ENCODE measurements at regions not wholly inside any gene's neighbourhood (a gene's known extent, or its start where the extent isn't known, plus 50 kb on each side); places are given as distances from the start of the nearest gene placed in this dataset.

DNA sequence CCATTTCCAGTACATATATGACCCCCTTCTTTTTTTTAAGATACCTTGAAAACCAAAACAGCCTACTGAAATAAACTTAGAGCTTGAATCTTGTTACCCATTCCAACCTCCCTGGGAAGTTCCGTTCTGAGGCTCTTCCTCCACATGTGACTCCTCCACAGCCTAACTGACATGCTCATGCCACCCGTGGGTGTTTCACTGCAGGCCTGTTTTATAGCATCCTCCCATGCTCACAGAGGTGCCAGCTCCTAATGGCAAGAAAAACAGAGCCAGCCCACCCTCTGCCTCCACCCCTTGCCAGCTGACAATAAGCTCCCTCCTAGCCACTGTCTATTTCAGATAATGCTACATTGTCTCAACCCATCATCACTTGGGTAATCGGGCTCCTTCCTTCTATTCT, 97.6 kb upstream of the E2F8 start:
- no peaks in the 10 kb centered on the region for H3K4me1 Mint-ChIP-seq
- ATAC-seq (ENCODE audit: low read depth in 2 of 2) (no peak), DNase-seq (no peak)
- H3K27me3 Mint-ChIP-seq, result peaks cover 33% of the 10 kb centered on the region
- H3K4me3 ChIP-seq (ENCODE audit: low read depth, low read length), result no peak overlapping the region
- H3K27ac Mint-ChIP-seq, result peak overlapping the region in 1 of 3 donors; percentile 45
- no peak overlapping the region for H3K4me3 Mint-ChIP-seq
- no peak overlapping the region for H3K27ac ChIP-seq (ENCODE audit: insufficient read depth, low read length, poor library complexity, severe bottlenecking)
- no peaks in the 10 kb centered on the region for H3K36me3 Mint-ChIP-seq
- H3K4me1 ChIP-seq (ENCODE audit: control insufficient read depth, insufficient read depth, low read length, poor library complexity, severe bottlenecking), result no peaks in the 10 kb centered on the region
- no peaks in the 10 kb centered on the region for H3K36me3 ChIP-seq (ENCODE audit: control insufficient read depth, insufficient read depth, low read length)
- no peaks in the 10 kb centered on the region for H3K9me3 ChIP-seq (ENCODE audit: control insufficient read depth in 2 of 2, low read length in 2 of 2)
- peaks cover 0 to 2% (median 0%) of the 10 kb centered on the region in 7 donors for H3K9me3 Mint-ChIP-seq
- no peaks in the 10 kb centered on the region for H3K27me3 ChIP-seq (ENCODE audit: control insufficient read depth, insufficient read depth, low read length)

DNA sequence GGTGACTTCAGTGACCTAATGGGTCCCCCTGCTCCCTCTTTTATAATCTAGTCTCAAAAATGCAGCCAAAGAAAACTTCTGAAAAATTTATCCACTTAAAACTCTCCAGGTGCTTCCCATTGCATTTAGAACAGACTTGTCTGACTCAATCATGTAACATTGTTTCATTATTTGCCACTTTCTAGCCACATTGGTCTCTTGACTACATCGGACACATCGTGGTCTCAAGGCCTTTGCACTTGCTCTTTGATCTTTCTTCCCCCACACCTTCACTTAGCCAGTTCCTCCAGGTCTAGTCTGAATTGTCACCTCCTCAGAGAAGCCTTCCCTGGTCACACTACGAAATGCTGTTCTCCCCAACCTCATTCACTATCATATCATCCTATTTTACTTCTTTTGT, 97.0 kb upstream of the E2F8 start:
- H3K4me1 Mint-ChIP-seq, result no peaks in the 10 kb centered on the region
- Histone ChIP-seq H3K27me3 (ENCODE audit: control insufficient read depth, insufficient read depth, low read length) (no peaks in the 10 kb centered on the region), H3K36me3 (ENCODE audit: control insufficient read depth, insufficient read depth, low read length) (no peaks in the 10 kb centered on the region), H3K9me3 (ENCODE audit: control insufficient read depth in 2 of 2, low read length in 2 of 2) (no peaks in the 10 kb centered on the region), H3K4me3 (ENCODE audit: low read depth, low read length) (no peak overlapping the region), H3K27ac (ENCODE audit: insufficient read depth, low read length, poor library complexity, severe bottlenecking) (no peak overlapping the region), H3K4me1 (ENCODE audit: control insufficient read depth, insufficient read depth, low read length, poor library complexity, severe bottlenecking) (no peaks in the 10 kb centered on the region)
- DNase-seq (no peak), ATAC-seq (ENCODE audit: low read depth in 2 of 2) (no peak)
- H3K9me3 Mint-ChIP-seq, result peaks cover 0 to 2% (median 0%) of the 10 kb centered on the region in 7 donors
- H3K27ac Mint-ChIP-seq, result no peak overlapping the region
- H3K4me3 Mint-ChIP-seq, result no peak overlapping the region
- H3K36me3 Mint-ChIP-seq, result no peaks in the 10 kb centered on the region
- peaks cover 27% of the 10 kb centered on the region for H3K27me3 Mint-ChIP-seq

DNA sequence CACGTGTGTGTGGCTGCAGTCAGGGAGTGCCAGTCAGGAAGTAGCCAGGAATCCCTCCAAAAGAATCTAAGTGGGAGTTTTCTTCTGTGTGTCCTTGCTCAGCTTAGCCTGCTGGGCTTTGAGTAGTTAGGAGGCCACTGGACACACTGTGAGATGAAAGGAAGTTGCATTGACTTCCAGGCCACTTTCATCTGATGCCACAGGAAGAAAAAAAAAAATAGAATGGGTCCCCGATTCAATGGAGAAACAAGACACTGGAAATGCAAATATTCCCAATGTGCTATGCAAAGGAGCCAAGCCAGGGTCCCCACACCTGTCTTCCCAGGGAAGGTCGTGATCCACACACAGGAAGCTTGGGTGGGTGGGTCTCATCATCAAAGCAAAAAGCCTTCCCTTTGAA, 95.6 kb upstream of the E2F8 start:
- H3K27me3 Mint-ChIP-seq, result peaks cover 23% of the 10 kb centered on the region
- H3K36me3 Mint-ChIP-seq, result no peaks in the 10 kb centered on the region
- ATAC-seq (ENCODE audit: low read depth in 2 of 2), result no peak

DNA sequence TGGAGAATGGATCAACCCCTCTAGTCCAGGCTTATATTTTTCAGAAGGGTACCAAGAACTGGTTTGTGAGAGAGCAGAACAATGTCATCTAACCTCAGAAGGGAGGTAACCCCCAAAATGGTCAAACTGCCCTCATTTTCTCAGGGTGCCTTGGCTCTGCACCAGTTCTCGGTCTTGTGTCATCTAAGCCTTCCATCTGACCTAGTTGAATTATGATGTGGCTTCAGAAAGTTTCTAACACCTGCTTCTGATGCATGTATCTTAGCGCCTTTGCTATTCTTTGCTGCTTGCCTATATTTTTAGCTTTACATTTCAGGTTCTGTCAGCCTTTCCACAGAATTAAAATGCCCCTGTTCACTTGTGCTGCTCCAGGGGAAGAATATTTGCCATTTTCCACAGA, 91.7 kb upstream of the E2F8 start:
- H3K27ac Mint-ChIP-seq, result no peak overlapping the region
- no peak overlapping the region for H3K27ac ChIP-seq (ENCODE audit: insufficient read depth, low read length, poor library complexity, severe bottlenecking)
- DNase-seq (no peak), ATAC-seq (ENCODE audit: low read depth in 2 of 2) (no peak)
- H3K4me3 Mint-ChIP-seq, result no peak overlapping the region
- no peaks in the 10 kb centered on the region for H3K9me3 ChIP-seq (ENCODE audit: control insufficient read depth in 2 of 2, low read length in 2 of 2)
- no peaks in the 10 kb centered on the region for H3K27me3 ChIP-seq (ENCODE audit: control insufficient read depth, insufficient read depth, low read length)
- no peaks in the 10 kb centered on the region for H3K36me3 ChIP-seq (ENCODE audit: control insufficient read depth, insufficient read depth, low read length)
- peaks cover 16% of the 10 kb centered on the region for H3K27me3 Mint-ChIP-seq
- no peaks in the 10 kb centered on the region for H3K4me1 ChIP-seq (ENCODE audit: control insufficient read depth, insufficient read depth, low read length, poor library complexity, severe bottlenecking)
- H3K36me3 Mint-ChIP-seq, result no peaks in the 10 kb centered on the region
- H3K9me3 Mint-ChIP-seq, result no peaks in the 10 kb centered on the region
- no peaks in the 10 kb centered on the region for H3K4me1 Mint-ChIP-seq
- H3K4me3 ChIP-seq (ENCODE audit: low read depth, low read length), result no peak overlapping the region

More for the DNA sequence above, 95.6 kb upstream of the E2F8 start:
- H3K9me3 Mint-ChIP-seq, result peaks cover 0 to 2% (median 0%) of the 10 kb centered on the region in 7 donors
- Histone ChIP-seq H3K4me1 (ENCODE audit: control insufficient read depth, insufficient read depth, low read length, poor library complexity, severe bottlenecking) (no peaks in the 10 kb centered on the region), H3K36me3 (ENCODE audit: control insufficient read depth, insufficient read depth, low read length) (no peaks in the 10 kb centered on the region), H3K4me3 (ENCODE audit: low read depth, low read length) (no peak overlapping the region), H3K27ac (ENCODE audit: insufficient read depth, low read length, poor library complexity, severe bottlenecking) (no peak overlapping the region), H3K27me3 (ENCODE audit: control insufficient read depth, insufficient read depth, low read length) (no peaks in the 10 kb centered on the region), H3K9me3 (ENCODE audit: control insufficient read depth in 2 of 2, low read length in 2 of 2) (no peaks in the 10 kb centered on the region)
- no peak overlapping the region for H3K27ac Mint-ChIP-seq
- DNase-seq, result no peak
- no peak overlapping the region for H3K4me3 Mint-ChIP-seq
- H3K4me1 Mint-ChIP-seq, result no peaks in the 10 kb centered on the region

- Histone ChIP-seq H3K4me3 (ENCODE audit: low read depth, low read length) (no peak overlapping the region), H3K9me3 (ENCODE audit: control insufficient read depth in 2 of 2, low read length in 2 of 2) (no peaks in the 10 kb centered on the region), H3K27ac (ENCODE audit: insufficient read depth, low read length, poor library complexity, severe bottlenecking) (no peak overlapping the region), H3K4me1 (ENCODE audit: control insufficient read depth, insufficient read depth, low read length, poor library complexity, severe bottlenecking) (no peaks in the 10 kb centered on the region), H3K27me3 (ENCODE audit: control insufficient read depth, insufficient read depth, low read length) (peaks cover 2% of the 10 kb centered on the region), H3K36me3 (ENCODE audit: control insufficient read depth, insufficient read depth, low read length) (no peaks in the 10 kb centered on the region)
- no peak for ATAC-seq (ENCODE audit: low read depth in 2 of 2)
- Mint-ChIP-seq H3K27ac (no peak overlapping the region), H3K4me3 (no peak overlapping the region), H3K9me3 (peaks cover 0 to 3% (median 0%) of the 10 kb centered on the region in 7 donors), H3K4me1 (no peaks in the 10 kb centered on the region), H3K36me3 (no peaks in the 10 kb centered on the region), H3K27me3 (peaks cover 16% of the 10 kb centered on the region)
- no peak for DNase-seq
Observed at GRCh38 chr11:19330416-19330815, 89.7 kb upstream of the E2F8 start.

DNA sequence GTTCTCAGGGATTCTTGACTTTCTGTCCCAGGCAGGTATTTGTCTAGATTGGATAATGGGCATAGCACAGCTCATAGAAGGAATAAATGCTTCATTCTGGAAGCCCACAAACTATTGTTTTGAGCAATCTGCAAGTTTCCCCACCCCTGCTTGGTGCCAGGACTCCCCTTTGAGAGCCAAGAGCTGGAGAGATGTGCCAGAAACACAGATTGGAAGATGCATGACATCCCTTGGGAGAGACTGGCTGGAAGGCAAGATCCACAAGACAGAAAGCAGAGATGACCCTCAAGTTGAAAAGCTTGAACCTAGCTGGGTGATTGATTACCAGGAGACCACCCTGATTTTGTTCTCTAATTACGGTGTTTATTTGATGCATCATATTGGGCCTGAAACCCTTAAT, 89.2 kb upstream of the E2F8 start:
- H3K27me3 ChIP-seq (ENCODE audit: control insufficient read depth, insufficient read depth, low read length), result peaks cover 2% of the 10 kb centered on the region
- H3K9me3 ChIP-seq (ENCODE audit: control insufficient read depth in 2 of 2, low read length in 2 of 2), result no peaks in the 10 kb centered on the region
- H3K4me1 ChIP-seq (ENCODE audit: control insufficient read depth, insufficient read depth, low read length, poor library complexity, severe bottlenecking), result no peaks in the 10 kb centered on the region
- H3K27ac Mint-ChIP-seq, result no peak overlapping the region
- no peak for ATAC-seq (ENCODE audit: low read depth in 2 of 2)
- no peak for DNase-seq
- no peaks in the 10 kb centered on the region for H3K36me3 Mint-ChIP-seq
- H3K4me3 Mint-ChIP-seq, result no peak overlapping the region
- no peak overlapping the region for H3K4me3 ChIP-seq (ENCODE audit: low read depth, low read length)
- peaks cover 0 to 3% (median 0%) of the 10 kb centered on the region in 7 donors for H3K9me3 Mint-ChIP-seq
- H3K27me3 Mint-ChIP-seq, result peaks cover 16% of the 10 kb centered on the region
- H3K36me3 ChIP-seq (ENCODE audit: control insufficient read depth, insufficient read depth, low read length), result no peaks in the 10 kb centered on the region
- H3K4me1 Mint-ChIP-seq, result no peaks in the 10 kb centered on the region
- no peak overlapping the region for H3K27ac ChIP-seq (ENCODE audit: insufficient read depth, low read length, poor library complexity, severe bottlenecking)

- Histone ChIP-seq H3K27ac (ENCODE audit: insufficient read depth, low read length, poor library complexity, severe bottlenecking) (no peak overlapping the region), H3K9me3 (ENCODE audit: control insufficient read depth in 2 of 2, low read length in 2 of 2) (no peaks in the 10 kb centered on the region), H3K4me1 (ENCODE audit: control insufficient read depth, insufficient read depth, low read length, poor library complexity, severe bottlenecking) (no peaks in the 10 kb centered on the region), H3K4me3 (ENCODE audit: low read depth, low read length) (no peak overlapping the region), H3K36me3 (ENCODE audit: control insufficient read depth, insufficient read depth, low read length) (no peaks in the 10 kb centered on the region), H3K27me3 (ENCODE audit: control insufficient read depth, insufficient read depth, low read length) (peaks cover 5% of the 10 kb centered on the region)
- Mint-ChIP-seq H3K9me3 (peaks cover 0 to 3% (median 0%) of the 10 kb centered on the region in 7 donors), H3K36me3 (no peaks in the 10 kb centered on the region), H3K4me1 (no peaks in the 10 kb centered on the region), H3K4me3 (no peak overlapping the region), H3K27ac (no peak overlapping the region), H3K27me3 (peaks cover 17% of the 10 kb centered on the region)
- no peak for ATAC-seq (ENCODE audit: low read depth in 2 of 2)
- DNase-seq, result no peak
Observed at GRCh38 chr11:19328586-19329311, 88.0 kb upstream of the E2F8 start.

GRCh38 chr11:19327280-19327679, 86.5 kb upstream of the E2F8 start:
- Mint-ChIP-seq H3K4me1 (no peaks in the 10 kb centered on the region), H3K9me3 (peaks cover 0 to 3% (median 0%) of the 10 kb centered on the region in 7 donors), H3K4me3 (no peak overlapping the region), H3K36me3 (no peaks in the 10 kb centered on the region), H3K27me3 (peaks cover 17% of the 10 kb centered on the region), H3K27ac (no peak overlapping the region)
- no peak for DNase-seq
- no peaks in the 10 kb centered on the region for H3K4me1 ChIP-seq (ENCODE audit: control insufficient read depth, insufficient read depth, low read length, poor library complexity, severe bottlenecking)
- H3K9me3 ChIP-seq (ENCODE audit: control insufficient read depth in 2 of 2, low read length in 2 of 2), result no peaks in the 10 kb centered on the region
- H3K36me3 ChIP-seq (ENCODE audit: control insufficient read depth, insufficient read depth, low read length), result no peaks in the 10 kb centered on the region
- H3K27me3 ChIP-seq (ENCODE audit: control insufficient read depth, insufficient read depth, low read length), result peaks cover 7% of the 10 kb centered on the region
- no peak overlapping the region for H3K4me3 ChIP-seq (ENCODE audit: low read depth, low read length)
- no peak for ATAC-seq (ENCODE audit: low read depth in 2 of 2)
- no peak overlapping the region for H3K27ac ChIP-seq (ENCODE audit: insufficient read depth, low read length, poor library complexity, severe bottlenecking)
